SH-SY5Y (cell line): ENCODE measurements at regions not wholly inside any gene's neighbourhood (a gene's known extent, or its start where the extent isn't known, plus 50 kb on each side); places are given as distances from the start of the nearest gene placed in this dataset.

Experiments used
- GATA2 ChIP-seq: IDR thresholded peaks from 2 replicates; pipeline ENCODE4 v1.6.1; 2011; ENCODE audit warnings: mild to moderate bottlenecking, low read depth, low read length
- GATA3 ChIP-seq: IDR thresholded peaks from 2 replicates; pipeline ENCODE4 v1.6.1; 2011; ENCODE audit warnings: low read depth, mild to moderate bottlenecking, low read length, moderate library complexity

- TF ChIP-seq GATA2 (no peak), GATA3 (no peak)
Observed at GRCh38 chrX:20623448-20623847, 356.7 kb upstream of the RPS6KA3 start.
